DND-41 (cell line): ENCODE measurements at regions not wholly inside any gene's neighbourhood (a gene's known extent, or its start where the extent isn't known, plus 50 kb on each side); places are given as distances from the start of the nearest gene placed in this dataset.

Experiments
- CTCF ChIP-seq: IDR thresholded peaks from 2 replicates; pipeline ENCODE4 v1.5.1; 2012; ENCODE audit warnings: borderline replicate concordance, low read length, moderate library complexity, mild to moderate bottlenecking; ENCODE audit not compliant: poor library complexity, severe bottlenecking; ENCODE audit errors: extremely low read depth
- EZH2 ChIP-seq: IDR thresholded peaks from 3 replicates; pipeline ENCODE4 v1.6.1; 2012; ENCODE audit warnings: borderline replicate concordance, low read depth, mild to moderate bottlenecking, moderate library complexity, low read length, inconsistent platforms; ENCODE audit not compliant: severe bottlenecking

DNA sequence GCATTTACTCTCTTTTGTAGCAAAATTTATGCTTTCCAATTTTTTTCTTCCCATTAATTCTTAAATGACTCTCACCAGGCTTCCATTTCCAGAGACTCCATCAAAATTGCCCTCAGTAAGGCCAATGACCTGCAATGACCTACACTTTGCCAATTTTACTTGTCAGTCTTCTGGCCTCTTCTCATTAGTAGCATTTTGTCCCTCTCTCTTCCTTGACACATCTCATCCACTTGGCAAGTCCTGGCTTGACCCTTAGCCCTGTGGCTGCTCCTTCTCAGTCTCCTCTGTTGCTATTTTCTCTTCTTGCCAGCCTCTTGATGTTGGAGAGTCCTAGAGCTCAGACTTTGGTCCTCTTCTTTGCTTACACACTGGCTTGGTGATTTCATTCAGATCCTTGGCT, 166.1 kb upstream of the MTPN start:
- TF ChIP-seq CTCF (no peak), EZH2 (no peak)
